RWPE2 (cell line): ENCODE measurements at regions not wholly inside any gene's neighbourhood (a gene's known extent, or its start where the extent isn't known, plus 50 kb on each side); places are given as distances from the start of the nearest gene placed in this dataset.

ENCODE experiments used
- ATAC-seq: fragments of 200-7000 bp; cut with Tn5 transposase; 3 replicates; pipeline ENCODE4 v1.9.1; 2021; ENCODE audit warnings: low read depth
- DNase-seq: peaks from one replicate; pipeline ENCODE4 v3.0.0-alpha.2; 2020; ENCODE audit warnings: low spot score
- H3K27ac ChIP-seq: fragments of 450-650 bp; 2 replicates; pipeline ENCODE4 v1.5.1; 2017; ENCODE audit warnings: mild to moderate bottlenecking; ENCODE audit not compliant: poor library complexity, severe bottlenecking
- H3K27me3 ChIP-seq: fragments of 250-450 bp; sonication (Bioruptor Pico); 2 replicates; pipeline ENCODE4 v1.5.1; 2021; ENCODE audit warnings: mild to moderate bottlenecking, moderate library complexity; ENCODE audit not compliant: insufficient read depth, poor library complexity, severe bottlenecking
- H3K36me3 ChIP-seq: fragments of 250-450 bp; sonication (Bioruptor Pico); 2 replicates; pipeline ENCODE4 v1.5.1; 2020; ENCODE audit warnings: low read depth, mild to moderate bottlenecking, moderate library complexity
- H3K4me1 ChIP-seq: fragments of 250-450 bp; sonication (Bioruptor Pico); 2 replicates; pipeline ENCODE4 v1.5.1; 2021; ENCODE audit warnings: mild to moderate bottlenecking, moderate library complexity; ENCODE audit not compliant: insufficient read depth, poor library complexity, severe bottlenecking
- H3K4me3 ChIP-seq: fragments of 250-450 bp; sonication (Bioruptor Pico); 2 replicates; pipeline ENCODE4 v1.5.1; 2021; ENCODE audit warnings: mild to moderate bottlenecking, moderate library complexity; ENCODE audit not compliant: severe bottlenecking
- H3K9me3 ChIP-seq: fragments of 250-450 bp; sonication (Bioruptor Pico); 2 replicates; pipeline ENCODE4 v1.5.1; 2021; ENCODE audit warnings: mild to moderate bottlenecking, moderate library complexity; ENCODE audit not compliant: severe bottlenecking
- CTCF ChIP-seq: fragments of 450-650 bp; IDR thresholded peaks from one replicate; pipeline ENCODE4 v1.5.1; 2017; ENCODE audit warnings: mild to moderate bottlenecking, moderate library complexity; ENCODE audit not compliant: poor library complexity, severe bottlenecking

- no peak for TF ChIP-seq CTCF
- Histone ChIP-seq H3K27me3 (no peaks in the 10 kb centered on the region), H3K36me3 (no peaks in the 10 kb centered on the region), H3K27ac (no peak overlapping the region), H3K4me1 (no peaks in the 10 kb centered on the region), H3K4me3 (no peak overlapping the region), H3K9me3 (no peaks in the 10 kb centered on the region)
- no peak for DNase-seq
- ATAC-seq: 0 out of 3 replicates have a peak, but pooled peaks have one; percentile 33
Measured at GRCh38 chr6:149248693-149249369, 68.7 kb upstream of the TAB2 start.

GRCh38 chr6:149249370-149250357, 67.8 kb upstream of the TAB2 start:
- ATAC-seq: no peak
- Histone ChIP-seq H3K4me3 (no peak overlapping the region), H3K27ac (no peak overlapping the region)

GRCh38 chr6:149250951-149251350, 66.6 kb upstream of the TAB2 start:
- no peak for ATAC-seq

More at GRCh38 chr6:149249370-149250357, 67.8 kb upstream of the TAB2 start:
- Histone ChIP-seq H3K27me3 (no peaks in the 10 kb centered on the region), H3K9me3 (no peaks in the 10 kb centered on the region), H3K4me1 (no peaks in the 10 kb centered on the region), H3K36me3 (no peaks in the 10 kb centered on the region)
- no peak for DNase-seq
- no peak for TF ChIP-seq CTCF

DNA sequence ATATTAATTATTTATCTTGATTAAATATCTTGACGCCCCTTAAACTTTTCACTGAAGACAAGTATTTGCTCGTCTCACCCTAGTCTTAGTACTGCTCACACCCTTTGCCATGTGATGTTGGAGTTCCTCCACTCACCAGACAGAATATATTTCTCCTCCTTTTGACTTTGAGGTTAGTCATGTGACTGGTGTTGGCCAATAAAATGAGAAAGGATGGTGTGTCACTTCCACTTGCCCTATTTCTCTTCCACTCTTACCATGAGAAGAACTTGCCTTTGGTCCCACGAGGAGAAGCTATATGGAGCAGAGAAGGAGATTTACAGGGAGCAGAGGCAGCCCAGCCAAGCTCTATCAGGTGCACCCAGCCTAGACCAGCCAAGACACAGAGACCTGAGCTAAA, 64.9 kb upstream of the TAB2 start:
- no peak for DNase-seq
- Histone ChIP-seq H3K36me3 (no peaks in the 10 kb centered on the region), H3K4me1 (no peaks in the 10 kb centered on the region), H3K27ac (no peak overlapping the region), H3K27me3 (no peaks in the 10 kb centered on the region), H3K9me3 (no peaks in the 10 kb centered on the region), H3K4me3 (no peak overlapping the region)
- ATAC-seq: no peak
- no peak for TF ChIP-seq CTCF

More at GRCh38 chr6:149250951-149251350, 66.6 kb upstream of the TAB2 start:
- no peak overlapping the region for H3K27ac ChIP-seq
- no peaks in the 10 kb centered on the region for H3K27me3 ChIP-seq
- H3K4me3 ChIP-seq: no peak overlapping the region
- TF ChIP-seq CTCF: no peak
- H3K36me3 ChIP-seq: no peaks in the 10 kb centered on the region
- no peak for DNase-seq
- H3K4me1 ChIP-seq: no peaks in the 10 kb centered on the region
- H3K9me3 ChIP-seq: no peaks in the 10 kb centered on the region
